Esophagus (tissue), 2 donors: ENCODE measurements at regions not wholly inside any gene's neighbourhood (a gene's known extent, or its start where the extent isn't known, plus 50 kb on each side); places are given as distances from the start of the nearest gene placed in this dataset.

Experiments
- H3K27ac ChIP-seq, 2 donors: one replicate each; pipeline ENCODE4 v1.5.1; 2013; ENCODE audit warnings: low read depth in 2 of 2, mild to moderate bottlenecking in 2 of 2, inconsistent platforms in 1 of 2, low read length in 1 of 2, moderate library complexity in 1 of 2
- H3K27me3 ChIP-seq, 2 donors: one replicate each; pipeline ENCODE4 v1.6.1; 2013; ENCODE audit warnings: low read length in 2 of 2, control low read depth in 1 of 2, mild to moderate bottlenecking in 1 of 2; ENCODE audit not compliant: insufficient read depth in 2 of 2, control insufficient read depth in 1 of 2
- H3K36me3 ChIP-seq, 2 donors: one replicate each; pipeline ENCODE4 v1.6.1; 2013; ENCODE audit warnings: low read length in 1 of 2; ENCODE audit not compliant: control insufficient read depth in 2 of 2, insufficient read depth in 2 of 2
- H3K4me1 ChIP-seq, 2 donors: one replicate each; pipeline ENCODE4 v1.6.1; 2013; ENCODE audit warnings: low read length in 1 of 2; ENCODE audit not compliant: control insufficient read depth in 2 of 2, insufficient read depth in 2 of 2
- H3K4me3 ChIP-seq, 2 donors: one replicate each; pipeline ENCODE4 v1.5.1; 2013; ENCODE audit warnings: low read length in 2 of 2, mild to moderate bottlenecking in 2 of 2, low read depth in 1 of 2, moderate library complexity in 1 of 2
- H3K9me3 ChIP-seq, 2 donors: one replicate each; pipeline ENCODE4 v1.6.1; 2013; ENCODE audit warnings: mild to moderate bottlenecking in 2 of 2, low read depth in 1 of 2, low read length in 1 of 2, moderate library complexity in 1 of 2; ENCODE audit not compliant: control insufficient read depth in 2 of 2, insufficient read depth in 1 of 2
- WGBS, 2 donors: extraction: QIAGEN DNeasy Blood & Tissue Kit; methylation state at CpG; one replicate each; pipeline ENCODE4 v1.1.7; 2013; 5-methylcytosine and 5-hydroxymethylcytosine counted together
- donor health status: healthy with polysubstance abuse.
- donor health status: Bipolar disorder and iron deficiency.

DNA sequence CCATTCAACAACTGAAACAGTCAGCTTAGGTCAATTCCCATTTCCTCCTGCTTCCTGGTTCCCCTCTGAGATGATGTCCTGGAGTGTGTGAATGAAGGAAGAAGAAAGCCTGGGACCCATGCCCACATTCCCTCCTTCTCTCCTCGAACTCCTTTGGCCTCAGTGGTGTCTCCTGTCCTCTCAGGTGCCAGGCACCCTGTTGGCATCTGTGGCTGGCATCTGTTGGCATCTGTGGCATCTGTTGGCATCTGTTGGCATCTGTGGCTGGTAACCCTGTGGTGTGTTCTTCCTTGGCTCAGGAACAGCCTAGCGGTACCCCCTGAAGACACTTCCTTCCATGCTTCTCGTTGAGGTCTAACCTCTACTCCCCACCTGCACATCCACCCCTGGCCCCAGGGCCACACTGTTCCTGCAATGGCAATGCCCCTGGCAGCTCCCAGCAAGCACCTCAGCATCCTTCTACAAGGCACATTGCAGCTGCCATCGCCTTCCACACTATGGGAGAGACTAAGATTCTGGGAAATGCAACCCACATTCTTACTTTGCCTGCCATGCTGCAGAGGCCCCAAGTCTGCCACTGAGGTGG lies 114.4 kb upstream of the NEBL start:
- Histone ChIP-seq H3K27ac (no peak overlapping the region), H3K27me3 (no peaks in the 10 kb centered on the region), H3K4me3 (no peak overlapping the region), H3K36me3 (no peaks in the 10 kb centered on the region), H3K9me3 (no peaks in the 10 kb centered on the region), H3K4me1 (no peaks in the 10 kb centered on the region)
- 80 to 81% methylated on average over 4 of the region's 4 CpGs for WGBS, 2 donors

DNA sequence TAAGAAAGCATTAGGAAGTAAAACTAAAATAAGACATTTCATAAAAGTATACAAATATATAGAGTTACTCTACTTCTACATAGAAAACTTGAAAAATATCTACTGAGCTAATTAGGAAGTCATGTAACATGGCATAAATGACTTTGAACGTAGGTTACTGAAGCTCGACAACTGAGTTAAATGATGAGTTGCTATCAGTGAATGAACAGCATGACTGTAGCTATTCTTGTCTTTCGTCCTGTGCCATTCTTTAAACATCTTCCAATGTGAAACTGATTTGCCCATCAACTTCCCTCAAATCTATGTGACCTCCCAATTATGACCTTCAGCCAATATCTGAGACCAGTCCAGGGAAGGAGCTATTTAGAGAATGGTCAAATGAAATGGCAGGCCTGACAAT lies 113.5 kb upstream of the NEBL start:
- WGBS, 2 donors, result 89 to 90% methylated on average over 3 of the region's 3 CpGs
- no peaks in the 10 kb centered on the region for H3K9me3 ChIP-seq
- H3K36me3 ChIP-seq, result no peaks in the 10 kb centered on the region
- no peak overlapping the region for H3K4me3 ChIP-seq
- H3K4me1 ChIP-seq, result no peaks in the 10 kb centered on the region
- H3K27me3 ChIP-seq, result no peaks in the 10 kb centered on the region
- H3K27ac ChIP-seq, result no peak overlapping the region

DNA sequence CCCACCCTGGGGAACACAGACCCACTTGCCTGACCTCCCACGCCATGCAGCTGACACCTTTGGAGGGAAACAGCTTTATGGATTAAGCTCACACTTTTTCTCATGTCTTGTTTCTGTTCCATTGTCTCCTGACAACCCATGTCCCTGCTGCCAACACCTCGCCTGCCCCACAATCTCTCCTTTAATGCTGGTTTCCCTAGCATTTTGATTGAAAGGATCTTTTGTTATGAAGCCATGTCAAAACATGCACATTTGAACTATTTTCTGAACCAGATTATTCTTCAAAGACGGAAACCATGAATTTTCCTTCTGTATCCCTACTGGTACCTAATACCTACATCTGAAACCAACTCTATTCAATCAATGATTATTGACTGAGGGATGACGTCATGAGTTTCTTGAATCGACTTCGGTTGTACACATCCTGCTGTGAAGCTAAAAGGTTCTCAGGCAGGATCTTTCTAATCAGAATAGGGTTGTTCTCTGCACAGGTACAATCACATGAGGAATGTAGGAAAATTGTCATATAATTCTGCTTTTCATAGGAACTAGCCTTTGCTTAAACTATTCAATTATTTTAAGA lies 106.2 kb upstream of the NEBL start:
- Histone ChIP-seq H3K27me3 (no peaks in the 10 kb centered on the region), H3K27ac (no peak overlapping the region), H3K4me3 (no peak overlapping the region), H3K4me1 (no peaks in the 10 kb centered on the region), H3K9me3 (no peaks in the 10 kb centered on the region), H3K36me3 (no peaks in the 10 kb centered on the region)
- 62 to 74% methylated on average over 6 of the region's 6 CpGs for WGBS, 2 donors

DNA sequence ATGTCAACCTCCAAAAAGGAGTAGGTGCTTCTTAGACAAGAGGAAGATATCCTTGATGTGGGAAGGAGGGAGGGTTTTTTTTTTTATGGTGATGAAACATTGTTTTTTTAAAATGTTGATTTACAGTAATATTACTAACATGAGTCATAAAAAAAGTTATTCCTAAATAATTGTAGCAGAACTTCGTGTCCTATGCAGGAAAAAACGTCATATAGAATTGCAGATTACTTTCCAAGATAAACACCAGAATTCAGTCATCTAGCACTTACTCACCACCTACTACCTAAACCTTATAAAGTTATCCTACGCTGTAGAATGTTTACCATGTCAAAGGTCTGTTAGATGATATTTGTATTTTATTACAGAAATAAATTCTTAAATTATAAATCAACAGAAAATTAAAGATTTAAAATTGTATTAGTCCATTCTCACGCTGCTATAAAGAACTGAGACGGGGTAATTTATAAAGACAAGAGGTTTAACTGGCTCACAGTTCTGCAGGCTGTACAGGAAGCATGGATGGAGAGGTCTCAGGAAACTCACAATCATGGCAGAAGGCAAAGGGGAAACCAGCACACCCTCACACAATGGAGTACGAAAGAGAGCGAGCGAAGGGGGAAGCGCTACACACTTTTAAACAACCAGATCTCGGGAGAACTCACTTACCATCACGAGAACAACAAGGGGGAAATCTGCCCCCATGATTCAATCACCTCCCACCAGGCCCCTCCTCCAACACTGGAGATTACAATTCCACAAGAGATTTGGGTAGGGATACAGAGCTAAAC lies 105.2 kb upstream of the NEBL start:
- WGBS, 2 donors, result 61 to 63% methylated on average over 11 of the region's 11 CpGs
- no peaks in the 10 kb centered on the region for H3K36me3 ChIP-seq
- H3K27me3 ChIP-seq, result no peaks in the 10 kb centered on the region

DNA sequence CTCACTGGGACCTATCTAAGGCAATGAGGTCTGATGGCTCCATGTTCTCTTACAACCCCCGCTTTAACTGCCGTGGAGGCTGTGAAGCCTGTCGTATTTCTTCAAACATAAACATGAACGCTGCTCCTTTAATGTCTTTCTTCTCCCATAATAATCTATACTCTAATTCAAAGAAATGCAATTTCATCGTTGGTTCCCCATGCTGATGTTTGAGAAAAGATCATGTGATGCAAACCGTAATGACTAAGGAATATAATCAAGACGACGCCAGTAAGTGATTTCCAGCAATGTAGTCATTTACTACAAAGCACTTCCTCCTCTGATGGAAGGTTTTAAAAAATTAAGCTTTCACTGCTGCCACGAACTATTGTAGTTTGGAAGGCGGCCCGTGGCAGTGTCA lies 102.6 kb upstream of the NEBL start:
- H3K4me1 ChIP-seq, result no peaks in the 10 kb centered on the region
- H3K36me3 ChIP-seq, result no peaks in the 10 kb centered on the region
- H3K27ac ChIP-seq, result no peak overlapping the region
- H3K9me3 ChIP-seq, result no peaks in the 10 kb centered on the region
- 90 to 93% methylated on average over 11 of the region's 11 CpGs for WGBS, 2 donors
- no peaks in the 10 kb centered on the region for H3K27me3 ChIP-seq
- no peak overlapping the region for H3K4me3 ChIP-seq

More for the DNA sequence above, 105.2 kb upstream of the NEBL start:
- no peaks in the 10 kb centered on the region for H3K4me1 ChIP-seq
- H3K4me3 ChIP-seq, result no peak overlapping the region
- H3K27ac ChIP-seq, result no peak overlapping the region
- no peaks in the 10 kb centered on the region for H3K9me3 ChIP-seq

DNA sequence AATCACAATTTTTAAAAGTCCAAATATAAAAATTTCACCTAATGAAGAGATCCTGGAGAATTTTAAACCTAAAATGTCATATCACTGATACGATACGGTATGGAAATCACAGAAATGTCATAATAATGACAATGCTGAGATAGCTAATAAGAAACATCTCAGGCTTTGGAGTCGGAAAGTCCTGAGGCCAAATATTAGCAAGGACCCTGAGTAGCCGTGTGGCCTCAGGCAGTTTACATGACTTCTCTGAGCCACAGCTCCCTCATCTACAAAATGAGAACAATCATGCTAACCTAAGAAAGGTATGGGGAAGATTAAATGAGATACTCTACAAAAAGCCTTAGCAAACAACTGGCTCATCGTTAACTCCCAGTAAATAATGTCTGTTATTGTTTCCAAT lies 100.9 kb upstream of the NEBL start:
- 89 to 94% methylated on average over 5 of the region's 5 CpGs for WGBS, 2 donors

DNA sequence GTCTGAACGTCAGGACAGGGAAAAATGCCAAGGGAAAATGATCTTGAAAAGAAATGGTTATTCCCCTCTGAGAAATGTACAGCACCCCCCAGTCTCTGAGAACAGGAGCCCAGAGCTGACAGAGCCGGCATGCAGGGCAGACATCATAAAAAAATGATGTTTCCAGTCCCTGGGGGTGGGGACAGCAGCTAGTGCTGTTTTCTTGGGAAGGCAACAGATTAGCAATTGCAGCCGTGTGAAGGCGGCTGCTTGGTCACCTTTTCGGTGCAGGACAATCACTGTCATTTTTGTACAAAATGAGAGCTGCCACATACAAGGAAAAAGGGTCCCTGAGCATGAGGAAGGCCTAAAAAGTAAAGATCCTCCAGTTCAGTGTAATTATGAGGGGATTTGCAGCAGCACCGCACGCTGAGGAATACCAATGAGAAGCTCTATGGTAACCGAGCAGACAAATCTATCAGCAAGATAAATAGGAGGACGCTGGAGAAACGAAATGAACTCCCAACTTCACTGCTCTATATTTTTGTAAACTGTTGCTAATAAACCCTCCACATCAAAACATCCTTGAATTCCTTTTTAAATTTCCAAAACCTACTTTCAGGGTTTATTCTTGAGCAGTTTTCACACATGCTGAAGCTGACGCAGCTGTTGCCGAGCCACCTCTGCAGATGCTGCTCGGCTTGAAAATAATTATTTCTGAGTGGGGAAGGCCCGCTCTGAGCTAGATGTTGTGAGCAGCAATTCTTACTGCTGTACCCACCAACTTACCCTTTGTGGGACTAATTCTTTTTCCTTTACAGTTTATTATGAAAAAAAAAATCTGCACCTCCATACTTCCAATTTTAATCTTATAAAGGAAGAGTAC lies 98.2 kb upstream of the NEBL start:
- Histone ChIP-seq H3K27me3 (no peaks in the 10 kb centered on the region), H3K4me3 (no peak overlapping the region), H3K36me3 (no peaks in the 10 kb centered on the region), H3K27ac (no peak overlapping the region), H3K4me1 (peaks cover 0 to 3% of the 10 kb centered on the region in 2 donors), H3K9me3 (no peaks in the 10 kb centered on the region)
- 55 to 60% methylated on average over 14 of the region's 14 CpGs for WGBS, 2 donors

More for the DNA sequence above, 100.9 kb upstream of the NEBL start:
- H3K4me3 ChIP-seq, result no peak overlapping the region
- H3K27ac ChIP-seq, result no peak overlapping the region
- no peaks in the 10 kb centered on the region for H3K36me3 ChIP-seq
- H3K4me1 ChIP-seq, result no peaks in the 10 kb centered on the region
- no peaks in the 10 kb centered on the region for H3K9me3 ChIP-seq
- H3K27me3 ChIP-seq, result no peaks in the 10 kb centered on the region

DNA sequence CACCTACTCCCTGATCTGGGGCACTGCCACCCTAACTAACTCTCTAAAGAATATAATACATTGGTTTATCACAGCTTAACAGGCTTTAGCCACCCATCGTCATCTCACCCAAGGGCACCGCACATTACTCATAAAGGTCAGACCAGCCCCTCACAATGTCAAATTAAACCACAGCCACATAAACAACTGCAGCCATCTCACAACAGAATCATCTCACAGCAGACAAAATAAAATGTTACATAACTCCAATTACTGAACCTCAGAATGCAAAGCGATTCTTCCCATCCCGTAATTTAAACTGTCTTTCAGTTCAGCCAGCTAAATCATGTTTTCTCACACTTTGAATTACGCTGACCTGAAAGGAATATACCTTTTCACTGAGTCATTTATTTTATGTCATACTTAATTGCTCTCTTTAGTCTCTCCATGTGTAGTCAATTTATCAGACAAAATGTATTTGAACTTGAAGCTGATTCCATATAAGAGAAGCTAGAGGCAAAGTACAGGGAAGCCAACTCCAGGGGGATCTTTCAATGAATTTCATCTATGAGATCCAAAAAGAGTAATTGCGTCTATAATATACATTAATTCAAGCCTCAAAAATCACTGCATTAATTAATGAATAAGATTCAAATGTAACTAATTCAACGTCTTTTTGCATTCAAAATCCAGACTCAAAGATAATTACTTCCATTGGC lies 96.9 kb upstream of the NEBL start:
- peak overlapping the region in 1 of 2 donors; percentile 56 for H3K27ac ChIP-seq
- H3K36me3 ChIP-seq, result no peaks in the 10 kb centered on the region
- H3K4me1 ChIP-seq, result peaks cover 0 to 3% of the 10 kb centered on the region in 2 donors
- H3K4me3 ChIP-seq, result no peak overlapping the region
- H3K9me3 ChIP-seq, result no peaks in the 10 kb centered on the region
- 81 to 87% methylated on average over 7 of the region's 7 CpGs for WGBS, 2 donors
- no peaks in the 10 kb centered on the region for H3K27me3 ChIP-seq

DNA sequence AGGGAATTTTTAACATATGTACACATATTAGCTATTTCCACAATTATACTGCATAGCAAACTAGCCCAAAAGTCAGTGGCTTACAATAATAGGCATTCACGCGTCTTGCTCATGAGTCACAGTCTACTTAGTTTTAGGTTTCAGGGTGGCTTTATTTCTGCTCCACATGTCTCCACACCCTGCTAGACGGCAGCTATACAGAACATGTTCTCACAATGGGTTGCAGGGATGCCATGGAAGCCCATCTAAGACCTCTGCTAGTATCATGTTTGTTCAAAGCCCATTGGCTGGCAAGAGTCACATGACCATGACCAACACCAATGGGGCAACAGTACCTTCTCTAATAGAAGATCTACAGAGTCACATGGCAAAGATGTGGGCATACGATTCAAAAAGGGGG lies 96.3 kb upstream of the NEBL start:
- peaks cover 0 to 3% of the 10 kb centered on the region in 2 donors for H3K4me1 ChIP-seq
- H3K27me3 ChIP-seq, result no peaks in the 10 kb centered on the region
- WGBS, 2 donors, result 64 to 74% methylated on average over 4 of the region's 4 CpGs
- no peaks in the 10 kb centered on the region for H3K36me3 ChIP-seq
- H3K9me3 ChIP-seq, result no peaks in the 10 kb centered on the region
- H3K27ac ChIP-seq, result peak overlapping the region in 1 of 2 donors; percentile 22
- H3K4me3 ChIP-seq, result no peak overlapping the region
